Liver (tissue), 8 donors: ENCODE measurements at regions not wholly inside any gene's neighbourhood (a gene's known extent, or its start where the extent isn't known, plus 50 kb on each side); places are given as distances from the start of the nearest gene placed in this dataset.

Experiments used
- DNase-seq: peaks from one replicate; pipeline ENCODE4 v3.0.0-alpha.2; 2017; ENCODE audit warnings: low spot score
- H3K27ac ChIP-seq, 2 donors: one replicate each; pipeline ENCODE4 v1.7.0; 2013; ENCODE audit warnings: inconsistent platforms in 2 of 2, low read length in 2 of 2, control low read depth in 1 of 2, low read depth in 1 of 2, mild to moderate bottlenecking in 1 of 2
- H3K27me3 ChIP-seq, 4 donors: one replicate each; pipeline versions ENCODE4 v1.6.1 to v1.7.0; 2013; ENCODE audit warnings: low read length in 3 of 4, inconsistent platforms in 1 of 4, mild to moderate bottlenecking in 1 of 4, moderate library complexity in 1 of 4; ENCODE audit not compliant: control insufficient read depth in 4 of 4, insufficient read depth in 4 of 4
- H3K36me3 ChIP-seq, 4 donors: one replicate each; pipeline versions ENCODE4 v1.6.1 to v1.7.0; 2013; ENCODE audit warnings: low read length in 3 of 4, mild to moderate bottlenecking in 3 of 4, low read depth in 1 of 4, moderate library complexity in 1 of 4; ENCODE audit not compliant: control insufficient read depth in 4 of 4, insufficient read depth in 3 of 4
- H3K4me1 ChIP-seq, 4 donors: one replicate each; pipeline versions ENCODE4 v1.6.1 to v1.7.0; 2013; ENCODE audit warnings: low read length in 3 of 4, mild to moderate bottlenecking in 3 of 4, moderate library complexity in 1 of 4; ENCODE audit not compliant: control insufficient read depth in 4 of 4, insufficient read depth in 4 of 4
- H3K4me3 ChIP-seq, 3 donors: one replicate each; pipeline versions ENCODE4 v1.6.1 to v1.7.0; 2013; ENCODE audit warnings: low read length in 3 of 3, control low read depth in 1 of 3, low read depth in 1 of 3, mild to moderate bottlenecking in 1 of 3
- H3K9ac ChIP-seq, 2 donors: one replicate each; pipeline ENCODE4 v1.7.0; 2013; ENCODE audit warnings: low read length in 2 of 2, mild to moderate bottlenecking in 2 of 2, moderate library complexity in 2 of 2, control low read depth in 1 of 2, low read depth in 1 of 2
- H3K9me3 ChIP-seq, 4 donors: one replicate each; pipeline versions ENCODE4 v1.6.1 to v1.7.0; 2013; ENCODE audit warnings: low read length in 3 of 4; ENCODE audit not compliant: control insufficient read depth in 4 of 4
- ATF3 ChIP-seq: IDR thresholded peaks from 2 replicates; pipeline ENCODE4 v1.6.1; 2016; ENCODE audit warnings: antibody characterized with exemption
- CTCF ChIP-seq: fragments of 150-350 bp; IDR thresholded peaks from 2 replicates; pipeline ENCODE4 v1.5.1; 2017; ENCODE audit warnings: improper control_type of control experiment, low read depth, low read length; ENCODE audit not compliant: missing input control
- EGR1 ChIP-seq, 2 donors: IDR thresholded peaks; 2 replicates each; pipeline ENCODE4 v1.6.1; 2016 to 2018; ENCODE audit warnings: antibody characterized with exemption in 2 of 2, low read depth in 2 of 2
- FOXA1 ChIP-seq: IDR thresholded peaks from 2 replicates; pipeline ENCODE4 v1.6.1; 2016; ENCODE audit warnings: antibody characterized with exemption
- FOXA2 ChIP-seq: IDR thresholded peaks from 2 replicates; pipeline ENCODE4 v1.6.1; 2016; ENCODE audit warnings: antibody characterized with exemption
- GABPA ChIP-seq, 2 donors: IDR thresholded peaks in 1 of 2; conservative IDR thresholded peaks in 1 of 2; 2 replicates each; pipeline ENCODE4 v1.6.1; 2016; ENCODE audit warnings: antibody characterized with exemption in 2 of 2, mild to moderate bottlenecking in 1 of 2, moderate library complexity in 1 of 2
- HNF4A ChIP-seq, 2 donors: conservative IDR thresholded peaks; 2 replicates each; pipeline ENCODE4 v1.6.1; 2016; ENCODE audit warnings: antibody characterized with exemption in 2 of 2, mild to moderate bottlenecking in 2 of 2
- JUND ChIP-seq, 2 donors: IDR thresholded peaks; 2 replicates each; pipeline ENCODE4 v1.6.1; 2016; ENCODE audit warnings: antibody characterized with exemption in 2 of 2
- MAX ChIP-seq: IDR thresholded peaks from 2 replicates; pipeline ENCODE4 v1.6.1; 2016; ENCODE audit warnings: antibody characterized with exemption
- NR2F2 ChIP-seq: IDR thresholded peaks from 2 replicates; pipeline ENCODE4 v1.6.1; 2016; ENCODE audit warnings: antibody characterized with exemption
- RAD21 ChIP-seq, 2 donors: IDR thresholded peaks; 2 replicates each; pipeline ENCODE4 v1.6.1; 2016; ENCODE audit warnings: antibody characterized with exemption in 2 of 2, mild to moderate bottlenecking in 2 of 2
- REST ChIP-seq: IDR thresholded peaks from 2 replicates; pipeline ENCODE4 v1.6.1; 2016; ENCODE audit warnings: antibody characterized with exemption, mild to moderate bottlenecking
- RXRA ChIP-seq, 2 donors: IDR thresholded peaks; 2 replicates each; pipeline ENCODE4 v1.6.1; 2017 to 2018; ENCODE audit warnings: antibody characterized with exemption in 2 of 2, mild to moderate bottlenecking in 1 of 2
- SP1 ChIP-seq: IDR thresholded peaks from 2 replicates; pipeline ENCODE4 v1.6.1; 2018; ENCODE audit warnings: antibody characterized with exemption, mild to moderate bottlenecking
- TAF1 ChIP-seq: conservative IDR thresholded peaks from 2 replicates; pipeline ENCODE4 v1.6.1; 2016; ENCODE audit warnings: antibody characterized with exemption, mild to moderate bottlenecking
- YY1 ChIP-seq: IDR thresholded peaks from 2 replicates; pipeline ENCODE4 v1.6.1; 2016; ENCODE audit warnings: antibody characterized with exemption, mild to moderate bottlenecking
- ZBTB33 ChIP-seq: IDR thresholded peaks from 2 replicates; pipeline ENCODE4 v1.6.1; 2016; ENCODE audit warnings: antibody characterized with exemption
- WGBS: extraction: QIAGEN DNeasy Blood & Tissue Kit; methylation state at CpG from one replicate; pipeline ENCODE4 v1.1.7; 2013; 5-methylcytosine and 5-hydroxymethylcytosine counted together
- donor health status: healthy.
- donor health status: healthy.
- donor health status: healthy.
- donor health status: healthy.
- donor health status: healthy.

GRCh38 chrX:69297506-69297905 lies 132.3 kb upstream of the PJA1 start:
- H3K36me3 ChIP-seq, result no peaks in the 10 kb centered on the region
- 80% methylated on average over 5 of the region's 5 CpGs for WGBS
- H3K27ac ChIP-seq, result no peak overlapping the region
- no peak for DNase-seq
- H3K4me3 ChIP-seq, result no peak overlapping the region
- no peaks in the 10 kb centered on the region for H3K27me3 ChIP-seq
- H3K9me3 ChIP-seq, result no peaks in the 10 kb centered on the region
- no peak overlapping the region for H3K9ac ChIP-seq
- H3K4me1 ChIP-seq, result no peaks in the 10 kb centered on the region
- TF ChIP-seq TAF1 (no peak), RXRA (IDR thresholded peaks at IDR 0.05) (no peak), EGR1 (IDR thresholded peaks at IDR 0.05; ENCODE audit: low read depth in 2 of 2) (no peak), NR2F2 (no peak), REST (no peak), RAD21 (IDR thresholded peaks at IDR 0.05) (no peak), JUND (IDR thresholded peaks at IDR 0.05) (no peak), GABPA (IDR thresholded peaks at IDR 0.05 in 1 of 2, conservative IDR thresholded peaks at IDR 0.05 in 1 of 2) (no peak), FOXA1 (no peak), YY1 (no peak), MAX (no peak), FOXA2 (no peak)

- H3K36me3 ChIP-seq, result no peaks in the 10 kb centered on the region
- H3K27me3 ChIP-seq, result no peaks in the 10 kb centered on the region
- H3K4me3 ChIP-seq, result no peak overlapping the region
- H3K4me1 ChIP-seq, result no peaks in the 10 kb centered on the region
- 89% methylated on average over 5 of the region's 5 CpGs for WGBS
- no peak for DNase-seq
- H3K9me3 ChIP-seq, result no peaks in the 10 kb centered on the region
- no peak overlapping the region for H3K27ac ChIP-seq
- no peak overlapping the region for H3K9ac ChIP-seq
- TF ChIP-seq HNF4A (conservative IDR thresholded peaks at IDR 0.05) (no peak), ATF3 (no peak), FOXA1 (no peak), MAX (no peak), ZBTB33 (no peak), SP1 (no peak), EGR1 (IDR thresholded peaks at IDR 0.05; ENCODE audit: low read depth in 2 of 2) (no peak), FOXA2 (no peak), JUND (IDR thresholded peaks at IDR 0.05) (no peak), RXRA (IDR thresholded peaks at IDR 0.05) (no peak), CTCF (no peak)
Observed at GRCh38 chrX:69293776-69294601, 128.7 kb upstream of the PJA1 start.
